Astrocyte of the spinal cord (primary cell): ENCODE measurements at regions not wholly inside any gene's neighbourhood (a gene's known extent, or its start where the extent isn't known, plus 50 kb on each side); places are given as distances from the start of the nearest gene placed in this dataset.

ENCODE experiments used
- DNase-seq: peaks from one replicate; pipeline ENCODE4 v3.0.0; 2011; ENCODE audit warnings: low read depth, low spot score
- H3K4me3 ChIP-seq: 2 replicates; pipeline ENCODE4 v1.5.1; 2011; ENCODE audit warnings: low read depth, mild to moderate bottlenecking, low read length, moderate library complexity
- in situ Hi-C: cut with HindIII; loops from 2 replicates; pipeline ENCODE4 v1.10.0; 2017; ENCODE audit warnings: low sequenced_read_pairs
- TF ChIP-seq, protein P1 (sequence below): IDR thresholded peaks from 2 replicates; pipeline ENCODE4 v1.5.1; 2012; ENCODE audit warnings: low read depth, mild to moderate bottlenecking, low read length, inconsistent platforms

DNA sequence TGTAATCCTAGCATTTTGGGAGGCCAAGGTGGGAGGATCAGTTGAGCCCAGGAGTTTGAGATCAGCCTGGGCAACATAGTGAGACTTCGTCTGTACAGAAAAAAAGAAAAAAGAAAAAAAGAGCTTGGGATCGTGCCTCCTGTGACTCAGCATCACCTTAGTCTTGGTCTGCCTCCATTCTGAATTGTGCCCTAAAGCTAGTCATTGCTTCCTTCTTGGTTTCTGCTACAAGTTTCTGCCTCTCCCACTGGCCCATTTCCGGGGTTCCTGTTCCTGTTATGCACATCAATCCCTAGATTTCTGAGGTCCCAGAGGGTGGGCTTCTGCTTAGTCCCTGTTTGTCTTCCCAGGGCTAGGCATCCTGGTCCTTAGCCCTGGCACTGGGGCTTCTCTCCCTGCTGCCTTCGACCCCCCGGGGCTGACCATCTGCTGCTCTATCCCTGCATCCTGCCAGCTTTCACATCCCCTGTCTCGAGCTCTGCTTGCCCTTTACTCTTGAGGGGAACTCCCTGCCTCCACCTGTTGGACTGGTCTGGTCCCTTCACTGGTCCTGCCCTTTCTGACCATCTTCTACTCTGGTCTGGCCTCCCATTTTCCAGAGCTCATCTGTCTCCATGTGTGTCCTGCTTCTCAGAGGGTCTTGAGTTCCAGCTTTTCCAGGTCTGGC is 77.5 kb upstream of the ESR1 start:
- in situ Hi-C loops, result no loop called here
- H3K4me3 ChIP-seq, result no peak overlapping the region
- TF ChIP-seq, protein P1, sequence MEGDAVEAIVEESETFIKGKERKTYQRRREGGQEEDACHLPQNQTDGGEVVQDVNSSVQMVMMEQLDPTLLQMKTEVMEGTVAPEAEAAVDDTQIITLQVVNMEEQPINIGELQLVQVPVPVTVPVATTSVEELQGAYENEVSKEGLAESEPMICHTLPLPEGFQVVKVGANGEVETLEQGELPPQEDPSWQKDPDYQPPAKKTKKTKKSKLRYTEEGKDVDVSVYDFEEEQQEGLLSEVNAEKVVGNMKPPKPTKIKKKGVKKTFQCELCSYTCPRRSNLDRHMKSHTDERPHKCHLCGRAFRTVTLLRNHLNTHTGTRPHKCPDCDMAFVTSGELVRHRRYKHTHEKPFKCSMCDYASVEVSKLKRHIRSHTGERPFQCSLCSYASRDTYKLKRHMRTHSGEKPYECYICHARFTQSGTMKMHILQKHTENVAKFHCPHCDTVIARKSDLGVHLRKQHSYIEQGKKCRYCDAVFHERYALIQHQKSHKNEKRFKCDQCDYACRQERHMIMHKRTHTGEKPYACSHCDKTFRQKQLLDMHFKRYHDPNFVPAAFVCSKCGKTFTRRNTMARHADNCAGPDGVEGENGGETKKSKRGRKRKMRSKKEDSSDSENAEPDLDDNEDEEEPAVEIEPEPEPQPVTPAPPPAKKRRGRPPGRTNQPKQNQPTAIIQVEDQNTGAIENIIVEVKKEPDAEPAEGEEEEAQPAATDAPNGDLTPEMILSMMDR, result no peak
- no peak for DNase-seq

DNA sequence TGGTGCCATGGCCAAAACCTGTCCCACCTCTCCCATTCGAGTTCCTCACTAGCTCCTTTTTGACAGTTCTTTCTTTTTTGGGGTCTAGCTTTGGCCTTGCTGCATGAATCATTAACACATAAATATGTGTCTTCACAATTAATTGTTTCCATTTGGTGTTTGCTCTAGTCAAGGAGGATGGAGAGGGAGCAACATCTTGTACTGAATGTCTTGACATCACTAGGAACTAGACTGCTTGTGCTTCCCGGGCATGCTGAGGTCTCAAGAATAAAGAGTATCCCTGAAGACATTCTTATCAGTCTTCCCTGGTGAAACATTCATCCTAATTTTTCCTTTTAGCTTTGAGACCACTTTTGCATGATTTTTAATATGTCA is 77.0 kb upstream of the ESR1 start:
- no peak for DNase-seq
- in situ Hi-C loops, result no loop called here
- no peak overlapping the region for H3K4me3 ChIP-seq
- TF ChIP-seq, protein P1, result no peak

DNA sequence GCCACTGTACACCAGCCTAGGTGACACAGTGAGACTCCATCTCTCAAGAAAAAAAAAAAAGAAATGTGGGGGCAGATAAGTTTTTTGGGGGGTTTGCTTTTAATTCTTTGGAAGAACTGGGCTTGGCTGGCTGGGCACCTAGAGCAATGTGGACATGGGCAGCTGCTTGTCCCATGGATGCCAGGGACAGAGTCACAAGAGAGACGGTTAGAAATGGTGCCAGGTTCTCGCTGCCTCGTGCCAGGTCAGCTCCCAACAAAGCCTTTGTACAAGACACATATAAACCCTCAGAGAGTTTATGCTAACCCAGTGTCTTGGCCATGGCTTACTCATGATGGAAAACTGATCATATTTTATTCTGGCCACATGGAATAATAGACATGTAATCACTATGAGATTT is 76.2 kb upstream of the ESR1 start:
- DNase-seq, result no peak
- TF ChIP-seq, protein P1, result no peak
- no peak overlapping the region for H3K4me3 ChIP-seq
- in situ Hi-C loops, result no loop called here

DNA sequence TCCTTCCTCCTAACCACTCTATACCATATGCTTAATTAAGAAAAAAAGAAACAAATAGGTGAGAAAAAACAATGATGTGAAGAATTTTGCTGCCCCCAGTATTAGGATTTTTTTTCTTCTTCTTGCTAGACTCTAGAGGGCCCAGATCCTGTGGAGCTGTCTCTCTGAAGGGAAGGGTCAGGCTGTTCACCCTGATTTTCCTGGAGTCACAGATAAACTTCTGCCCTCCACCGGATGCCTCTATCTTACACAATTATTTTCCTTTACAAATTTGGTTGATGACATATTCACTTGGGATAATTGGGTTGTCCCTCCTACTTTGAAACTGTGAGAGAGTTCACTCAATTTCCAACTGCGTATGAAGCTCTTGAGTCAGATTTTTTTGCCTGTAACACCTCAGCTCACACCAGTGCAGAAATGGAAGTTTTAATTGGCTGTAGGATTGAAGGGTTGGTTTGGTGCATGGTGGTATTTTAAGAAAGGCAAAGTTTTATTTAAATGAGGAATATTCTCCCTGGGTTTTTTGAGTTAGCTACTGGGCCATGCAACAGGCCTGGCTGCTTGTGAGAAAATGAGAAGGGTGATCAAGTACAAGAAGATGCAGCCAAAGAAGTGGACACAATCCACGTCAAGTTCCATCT is 73.7 kb upstream of the ESR1 start:
- TF ChIP-seq, protein P1, result no peak
- H3K4me3 ChIP-seq, result no peak overlapping the region
- DNase-seq, result no peak
- in situ Hi-C loops, result no loop called here

DNA sequence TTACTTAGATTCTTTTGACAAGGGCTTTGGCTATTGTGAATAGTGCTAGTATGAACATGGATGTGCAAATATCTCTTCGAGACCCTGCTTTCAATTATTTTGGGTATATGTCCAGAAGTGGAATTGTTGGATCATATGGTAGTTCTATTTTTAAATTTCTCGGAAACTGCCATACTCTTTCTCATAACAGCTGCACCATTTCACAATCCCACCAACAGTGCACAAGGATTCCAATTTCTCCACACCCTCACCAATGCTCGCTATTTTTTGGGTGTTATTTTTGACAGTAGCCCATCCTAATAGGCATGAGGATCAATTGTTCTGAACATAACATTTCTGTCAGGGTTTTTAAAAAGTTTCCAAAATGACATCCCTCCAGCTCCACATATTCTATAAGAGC is 69.2 kb upstream of the ESR1 start:
- TF ChIP-seq, protein P1, result no peak
- no peak for DNase-seq
- H3K4me3 ChIP-seq, result no peak overlapping the region
- in situ Hi-C loops, result no loop called here

DNA sequence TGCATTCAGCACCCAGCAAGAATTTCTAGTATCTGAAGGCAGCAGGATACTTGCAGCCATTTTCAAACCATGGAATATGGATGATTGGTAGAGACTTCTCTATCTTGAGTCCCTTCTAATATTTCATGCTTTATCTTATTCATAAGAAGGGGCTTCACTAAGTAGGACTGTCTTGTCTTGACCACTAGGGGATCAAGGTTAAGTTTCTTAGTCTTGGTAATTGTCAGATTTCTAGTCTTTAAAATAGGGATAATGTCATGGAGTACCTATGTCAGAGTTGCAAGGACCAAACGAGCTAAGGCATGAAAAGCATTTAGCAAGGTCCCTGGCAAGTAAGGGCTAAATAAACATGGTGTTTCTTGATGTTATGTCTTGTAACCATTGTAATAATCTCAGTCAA is 68.5 kb upstream of the ESR1 start:
- DNase-seq, result no peak
- H3K4me3 ChIP-seq, result no peak overlapping the region
- TF ChIP-seq, protein P1, result peak; percentile 12
- in situ Hi-C loops, result no loop called here
